Astrocyte (in vitro differentiated cells and primary cell): ENCODE measurements at regions not wholly inside any gene's neighbourhood (a gene's known extent, or its start where the extent isn't known, plus 50 kb on each side); places are given as distances from the start of the nearest gene placed in this dataset.

ENCODE experiments used
- DNase-seq: peaks from one replicate; pipeline ENCODE4 v3.0.0-alpha.2; 2010; ENCODE audit warnings: low read depth
- FAIRE-seq: peaks from 2 replicates; lab custom pipeline; 2011; peaks lifted over from hg19 to GRCh38; lab: Jason Lieb, UNC
- H2AFZ ChIP-seq: 2 replicates; pipeline ENCODE4 v1.6.0; 2012; ENCODE audit warnings: low read depth, low read length, inconsistent platforms
- H3K27ac ChIP-seq: 2 replicates; pipeline ENCODE4 v1.5.1; 2011; ENCODE audit warnings: low read depth, low read length, inconsistent platforms
- H3K27me3 ChIP-seq: 2 replicates; pipeline ENCODE4 v1.6.0; 2011; ENCODE audit warnings: low read length, inconsistent platforms; ENCODE audit not compliant: insufficient read depth
- H3K36me3 ChIP-seq: 2 replicates; pipeline ENCODE4 v1.5.1; 2011; ENCODE audit warnings: low read length, inconsistent platforms; ENCODE audit not compliant: insufficient read depth
- H3K4me1 ChIP-seq: 2 replicates; pipeline ENCODE4 v1.5.1; 2011; ENCODE audit warnings: low read length, inconsistent platforms; ENCODE audit not compliant: insufficient read depth
- H3K4me2 ChIP-seq: 2 replicates; pipeline ENCODE4 v1.6.0; 2012; ENCODE audit warnings: low read length, inconsistent platforms
- H3K4me3 ChIP-seq: 2 replicates; pipeline ENCODE4 v1.5.1; 2011; ENCODE audit warnings: low read depth, mild to moderate bottlenecking, low read length, inconsistent platforms; ENCODE audit not compliant: insufficient read depth
- H3K79me2 ChIP-seq: 2 replicates; pipeline ENCODE4 v1.6.0; 2012; ENCODE audit warnings: mild to moderate bottlenecking, low read length, inconsistent platforms; ENCODE audit not compliant: insufficient read depth
- H3K9ac ChIP-seq: 2 replicates; pipeline ENCODE4 v1.6.0; 2012; ENCODE audit warnings: mild to moderate bottlenecking, low read length, inconsistent platforms
- H3K9me3 ChIP-seq: 2 replicates; pipeline ENCODE4 v1.5.1; 2012; ENCODE audit warnings: low read depth, mild to moderate bottlenecking, low read length, inconsistent platforms; ENCODE audit not compliant: insufficient read depth
- H4K20me1 ChIP-seq: 2 replicates; pipeline ENCODE4 v1.6.0; 2012; ENCODE audit warnings: low read length, inconsistent platforms; ENCODE audit not compliant: insufficient read depth
- H3K27ac Mint-ChIP-seq: one replicate; pipeline ENCODE4 v1.8.0; 2021; ENCODE audit warnings: mild to moderate bottlenecking, mixed read lengths; ENCODE audit not compliant: unreplicated experiment
- H3K27me3 Mint-ChIP-seq: one replicate; pipeline ENCODE4 v1.8.0; 2021; ENCODE audit warnings: low read depth, mixed read lengths; ENCODE audit not compliant: unreplicated experiment
- H3K36me3 Mint-ChIP-seq: one replicate; pipeline ENCODE4 v1.8.0; 2021; ENCODE audit warnings: low read depth, mixed read lengths; ENCODE audit not compliant: unreplicated experiment
- H3K4me1 Mint-ChIP-seq: one replicate; pipeline ENCODE4 v1.8.0; 2021; ENCODE audit warnings: low read depth, mixed read lengths; ENCODE audit not compliant: unreplicated experiment
- H3K4me3 Mint-ChIP-seq: one replicate; pipeline ENCODE4 v1.8.0; 2021; ENCODE audit warnings: mild to moderate bottlenecking, moderate library complexity, mixed read lengths; ENCODE audit not compliant: unreplicated experiment
- H3K9me3 Mint-ChIP-seq: one replicate; pipeline ENCODE4 v1.8.0; 2021; ENCODE audit warnings: mild to moderate bottlenecking, mixed read lengths; ENCODE audit not compliant: unreplicated experiment
- CTCF ChIP-seq: IDR thresholded peaks from 2 replicates; pipeline ENCODE4 v1.5.1; 2011; ENCODE audit warnings: low read depth, mild to moderate bottlenecking, inconsistent platforms, low read length, moderate library complexity; ENCODE audit not compliant: insufficient read depth
- EZH2 ChIP-seq: IDR thresholded peaks from 2 replicates; pipeline ENCODE4 v1.6.1; 2012; ENCODE audit warnings: mild to moderate bottlenecking, low read length, inconsistent platforms; ENCODE audit not compliant: insufficient read depth

GRCh38 chr3:74366331-74366730 is 248.1 kb downstream of the CNTN3 start:
- Histone ChIP-seq H3K9ac (no peak overlapping the region), H3K4me1 (no peaks in the 10 kb centered on the region), H2AFZ (no peak overlapping the region), H3K4me3 (no peak overlapping the region), H4K20me1 (no peaks in the 10 kb centered on the region), H3K79me2 (no peaks in the 10 kb centered on the region), H3K4me2 (no peak overlapping the region), H3K36me3 (no peaks in the 10 kb centered on the region), H3K9me3 (no peaks in the 10 kb centered on the region), H3K27me3 (no peaks in the 10 kb centered on the region), H3K27ac (no peak overlapping the region)
- no peaks in the 10 kb centered on the region for H3K9me3 Mint-ChIP-seq
- H3K4me1 Mint-ChIP-seq = no peaks in the 10 kb centered on the region
- no peak overlapping the region for H3K27ac Mint-ChIP-seq
- H3K36me3 Mint-ChIP-seq = no peaks in the 10 kb centered on the region
- DNase-seq = no peak
- H3K27me3 Mint-ChIP-seq = no peaks in the 10 kb centered on the region
- H3K4me3 Mint-ChIP-seq = no peak overlapping the region
- TF ChIP-seq CTCF = no peak
- TF ChIP-seq EZH2 = no peak
- no peak for FAIRE-seq

- Mint-ChIP-seq H3K9me3 (no peaks in the 10 kb centered on the region), H3K27ac (no peak overlapping the region), H3K4me1 (peaks cover 5% of the 10 kb centered on the region), H3K27me3 (no peaks in the 10 kb centered on the region), H3K36me3 (no peaks in the 10 kb centered on the region), H3K4me3 (no peak overlapping the region)
- H3K9me3 ChIP-seq = no peaks in the 10 kb centered on the region
- H3K79me2 ChIP-seq = no peaks in the 10 kb centered on the region
- H3K9ac ChIP-seq = no peak overlapping the region
- H4K20me1 ChIP-seq = no peaks in the 10 kb centered on the region
- no peak for FAIRE-seq
- no peak overlapping the region for H2AFZ ChIP-seq
- no peak for DNase-seq
- no peaks in the 10 kb centered on the region for H3K27me3 ChIP-seq
- H3K4me3 ChIP-seq = no peak overlapping the region
- H3K27ac ChIP-seq = no peak overlapping the region
- H3K36me3 ChIP-seq = no peaks in the 10 kb centered on the region
- H3K4me1 ChIP-seq = no peaks in the 10 kb centered on the region
- TF ChIP-seq EZH2 (no peak), CTCF (no peak)
- H3K4me2 ChIP-seq = no peak overlapping the region
These were observed 251.1 kb downstream of the CNTN3 start for GRCh38 chr3:74363346-74363745.

- H3K27me3 Mint-ChIP-seq = no peaks in the 10 kb centered on the region
- no peak for DNase-seq
- TF ChIP-seq CTCF (no peak), EZH2 (no peak)
- H3K4me1 Mint-ChIP-seq = peaks cover 5% of the 10 kb centered on the region
- no peaks in the 10 kb centered on the region for H3K9me3 Mint-ChIP-seq
- Histone ChIP-seq H3K36me3 (no peaks in the 10 kb centered on the region), H3K9ac (no peak overlapping the region), H3K27ac (no peak overlapping the region), H3K4me2 (no peak overlapping the region), H3K4me1 (no peaks in the 10 kb centered on the region), H3K9me3 (no peaks in the 10 kb centered on the region), H2AFZ (no peak overlapping the region), H3K4me3 (no peak overlapping the region), H3K79me2 (no peaks in the 10 kb centered on the region), H4K20me1 (no peaks in the 10 kb centered on the region), H3K27me3 (no peaks in the 10 kb centered on the region)
- H3K36me3 Mint-ChIP-seq = no peaks in the 10 kb centered on the region
- H3K27ac Mint-ChIP-seq = no peak overlapping the region
- FAIRE-seq = no peak
- H3K4me3 Mint-ChIP-seq = no peak overlapping the region
These were observed 254.1 kb downstream of the CNTN3 start for GRCh38 chr3:74360406-74360805.
